NCI-H146 (cell line): ENCODE measurements at regions not wholly inside any gene's neighbourhood (a gene's known extent, or its start where the extent isn't known, plus 50 kb on each side); places are given as distances from the start of the nearest gene placed in this dataset.

Experiments
- DNase-seq: peaks from one replicate; lab custom pipeline; 2025; lab: John Stamatoyannopoulos, UW

GRCh38 chr7:10121631-10122030, 852.0 kb upstream of the PHF14 start:
- peak; percentile 87 for DNase-seq

GRCh38 chr7:10122551-10123100, 851.0 kb upstream of the PHF14 start:
- peak; percentile 75 for DNase-seq

- DNase-seq: no peak
Observed at GRCh38 chr7:10128748-10129147, 844.9 kb upstream of the PHF14 start.

- DNase-seq: no peak
Observed at GRCh38 chr7:10138087-10138854, 835.4 kb upstream of the PHF14 start.

- no peak for DNase-seq
Observed at GRCh38 chr7:10146271-10146670, 827.4 kb upstream of the PHF14 start.

- DNase-seq: no peak
Observed at GRCh38 chr7:10156972-10157371, 816.7 kb upstream of the PHF14 start.

- DNase-seq: peak; percentile 88
Observed at GRCh38 chr7:10181996-10182395, 791.7 kb upstream of the PHF14 start.

GRCh38 chr7:10192074-10192473, 781.6 kb upstream of the PHF14 start:
- DNase-seq: no peak

- peak; percentile 15 for DNase-seq
Observed at GRCh38 chr7:10205696-10206095, 768.0 kb upstream of the PHF14 start.

- DNase-seq: no peak
Observed at GRCh38 chr7:10210000-10210399, 763.7 kb upstream of the PHF14 start.

- DNase-seq: peak; percentile 4
Observed at GRCh38 chr7:10211016-10211415, 762.7 kb upstream of the PHF14 start.

GRCh38 chr7:10211861-10212260, 761.8 kb upstream of the PHF14 start:
- no peak for DNase-seq

GRCh38 chr7:10212649-10213048, 761.0 kb upstream of the PHF14 start:
- no peak for DNase-seq

GRCh38 chr7:10216462-10216861, 757.2 kb upstream of the PHF14 start:
- no peak for DNase-seq

GRCh38 chr7:10221084-10221483, 752.6 kb upstream of the PHF14 start:
- DNase-seq: peak; percentile 12

GRCh38 chr7:10222976-10223375, 750.7 kb upstream of the PHF14 start:
- DNase-seq: no peak

- peak; percentile 31 for DNase-seq
Observed at GRCh38 chr7:10225275-10225674, 748.4 kb upstream of the PHF14 start.

GRCh38 chr7:10237306-10237705, 736.4 kb upstream of the PHF14 start:
- peak; percentile 44 for DNase-seq

- no peak for DNase-seq
Observed at GRCh38 chr7:10238641-10239040, 735.0 kb upstream of the PHF14 start.

GRCh38 chr7:10239695-10240345, 733.9 kb upstream of the PHF14 start:
- peak; percentile 86 for DNase-seq

GRCh38 chr7:10245406-10245805, 728.3 kb upstream of the PHF14 start:
- no peak for DNase-seq

- DNase-seq: no peak
Observed at GRCh38 chr7:10257438-10257837, 716.2 kb upstream of the PHF14 start.

GRCh38 chr7:10266976-10267375, 706.7 kb upstream of the PHF14 start:
- no peak for DNase-seq
